Glutamatergic neuron (in vitro differentiated cells): ENCODE measurements at regions not wholly inside any gene's neighbourhood (a gene's known extent, or its start where the extent isn't known, plus 50 kb on each side); places are given as distances from the start of the nearest gene placed in this dataset.

Experiments
- DNase-seq: peaks from one replicate; pipeline ENCODE4 v3.0.0; 2022
- H3K27ac Mint-ChIP-seq: one replicate; pipeline ENCODE4 v1.8.0; 2020; ENCODE audit warnings: mild to moderate bottlenecking, mixed read lengths, inconsistent platforms; ENCODE audit not compliant: unreplicated experiment
- H3K27me3 Mint-ChIP-seq: one replicate; pipeline ENCODE4 v1.8.0; 2020; ENCODE audit warnings: mild to moderate bottlenecking, moderate library complexity, mixed read lengths, inconsistent platforms; ENCODE audit not compliant: unreplicated experiment
- H3K36me3 Mint-ChIP-seq: one replicate; pipeline ENCODE4 v1.8.0; 2020; ENCODE audit warnings: mild to moderate bottlenecking, mixed read lengths, inconsistent platforms; ENCODE audit not compliant: unreplicated experiment
- H3K4me1 Mint-ChIP-seq: one replicate; pipeline ENCODE4 v1.8.0; 2020; ENCODE audit warnings: mild to moderate bottlenecking, low read depth, mixed read lengths, inconsistent platforms; ENCODE audit not compliant: unreplicated experiment
- H3K4me3 Mint-ChIP-seq: one replicate; pipeline ENCODE4 v1.8.0; 2020; ENCODE audit warnings: mild to moderate bottlenecking, mixed read lengths, inconsistent platforms; ENCODE audit not compliant: unreplicated experiment
- H3K9me3 Mint-ChIP-seq: one replicate; pipeline ENCODE4 v1.8.0; 2020; ENCODE audit warnings: mild to moderate bottlenecking, moderate library complexity, mixed read lengths, inconsistent platforms; ENCODE audit not compliant: unreplicated experiment
- CTCF ChIP-seq: fragments of 200-600 bp; sonication (generic); IDR thresholded peaks from one replicate; pipeline ENCODE4 v1.5.0; 2021; ENCODE audit not compliant: partially characterized antibody, unreplicated experiment

DNA sequence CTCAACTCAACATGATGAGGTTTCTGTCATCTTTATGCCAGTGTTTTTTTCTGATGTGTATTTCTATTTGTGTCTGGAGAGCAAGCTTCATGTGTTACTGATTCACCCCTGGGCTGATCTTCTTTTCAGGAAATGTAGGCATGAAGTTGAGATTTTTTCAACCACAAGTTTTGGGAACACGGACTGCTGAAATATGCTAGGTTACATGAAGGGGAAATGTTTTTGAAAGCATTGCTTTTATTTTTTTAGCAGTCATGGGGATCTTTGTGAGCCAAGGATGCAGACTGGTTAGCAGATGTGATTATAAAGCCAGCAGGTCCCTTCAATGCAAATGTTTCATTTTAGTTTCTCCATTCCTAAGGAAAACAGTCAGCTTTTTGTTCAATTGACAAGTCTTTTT, 219.3 kb upstream of the COL8A1 start:
- no peaks in the 10 kb centered on the region for H3K9me3 Mint-ChIP-seq
- H3K4me1 Mint-ChIP-seq: no peaks in the 10 kb centered on the region
- H3K36me3 Mint-ChIP-seq: no peaks in the 10 kb centered on the region
- no peak overlapping the region for H3K27ac Mint-ChIP-seq
- TF ChIP-seq CTCF: no peak
- DNase-seq: no peak
- H3K27me3 Mint-ChIP-seq: no peaks in the 10 kb centered on the region
- H3K4me3 Mint-ChIP-seq: no peak overlapping the region

- no peak for TF ChIP-seq CTCF
- no peak for DNase-seq
- Mint-ChIP-seq H3K27ac (no peak overlapping the region), H3K27me3 (no peaks in the 10 kb centered on the region), H3K9me3 (no peaks in the 10 kb centered on the region), H3K4me1 (no peaks in the 10 kb centered on the region), H3K36me3 (no peaks in the 10 kb centered on the region), H3K4me3 (no peak overlapping the region)
Observed at GRCh38 chr3:99418709-99419108, 219.7 kb upstream of the COL8A1 start.

DNA sequence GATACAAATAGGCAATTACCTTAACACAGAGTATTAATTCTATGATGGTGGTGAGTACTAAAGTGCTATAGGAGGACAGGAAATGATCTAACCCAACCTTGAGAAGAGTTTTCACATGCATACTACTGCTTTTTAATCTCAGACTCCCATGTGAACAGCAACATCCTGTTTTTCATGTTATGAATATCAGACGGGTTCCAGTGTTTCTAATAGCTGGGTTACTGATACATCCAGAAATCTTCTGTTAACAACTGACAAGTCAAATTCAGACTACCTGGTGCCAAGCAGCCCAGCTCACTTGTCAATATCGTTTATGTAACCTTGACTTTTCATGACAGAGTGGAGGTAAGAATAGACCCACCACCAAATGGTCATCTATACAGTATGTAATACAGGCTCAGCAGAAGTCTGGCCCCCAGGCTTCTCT, 220.2 kb upstream of the COL8A1 start:
- no peak for DNase-seq
- no peaks in the 10 kb centered on the region for H3K36me3 Mint-ChIP-seq
- no peak for TF ChIP-seq CTCF
- no peaks in the 10 kb centered on the region for H3K4me1 Mint-ChIP-seq
- H3K27me3 Mint-ChIP-seq: no peaks in the 10 kb centered on the region
- no peak overlapping the region for H3K27ac Mint-ChIP-seq
- H3K4me3 Mint-ChIP-seq: no peak overlapping the region
- H3K9me3 Mint-ChIP-seq: no peaks in the 10 kb centered on the region

GRCh38 chr3:99413504-99413903, 224.9 kb upstream of the COL8A1 start:
- Mint-ChIP-seq H3K36me3 (no peaks in the 10 kb centered on the region), H3K27me3 (no peaks in the 10 kb centered on the region), H3K27ac (no peak overlapping the region), H3K4me3 (no peak overlapping the region), H3K4me1 (no peaks in the 10 kb centered on the region), H3K9me3 (no peaks in the 10 kb centered on the region)
- TF ChIP-seq CTCF: no peak
- DNase-seq: no peak

GRCh38 chr3:99410789-99411311, 227.5 kb upstream of the COL8A1 start:
- H3K9me3 Mint-ChIP-seq: no peaks in the 10 kb centered on the region
- no peak overlapping the region for H3K27ac Mint-ChIP-seq
- H3K4me3 Mint-ChIP-seq: no peak overlapping the region
- no peaks in the 10 kb centered on the region for H3K27me3 Mint-ChIP-seq
- no peak for DNase-seq
- H3K36me3 Mint-ChIP-seq: no peaks in the 10 kb centered on the region
- no peak for TF ChIP-seq CTCF
- H3K4me1 Mint-ChIP-seq: no peaks in the 10 kb centered on the region
